NCI-H345 treated with DMSO at 0.1 percent for 48 hours (cell line): ENCODE measurements at regions not wholly inside any gene's neighbourhood (a gene's known extent, or its start where the extent isn't known, plus 50 kb on each side); places are given as distances from the start of the nearest gene placed in this dataset.
"Not testable (repeated sequence)": the region's sequence is repeated elsewhere in the genome, so short reads cannot be mapped to it uniquely, and the experiment has no call there.

ENCODE experiments used
- DNase-seq: peaks from one replicate; lab custom pipeline; 2025; ENCODE audit not compliant: unreplicated experiment; lab: John Stamatoyannopoulos, UW

- not testable (repeated sequence) for DNase-seq
These were observed 156.4 kb upstream of the ETV3 start for GRCh38 chr1:157294387-157295145.

- DNase-seq, result no peak
These were observed 154.8 kb upstream of the ETV3 start for GRCh38 chr1:157292809-157293564.

- DNase-seq, result no peak
These were observed 154.1 kb upstream of the ETV3 start for GRCh38 chr1:157292302-157292701.

- no peak for DNase-seq
These were observed 152.9 kb upstream of the ETV3 start for GRCh38 chr1:157291083-157291482.

GRCh38 chr1:157289424-157290105 is 151.4 kb upstream of the ETV3 start:
- no peak for DNase-seq

DNA sequence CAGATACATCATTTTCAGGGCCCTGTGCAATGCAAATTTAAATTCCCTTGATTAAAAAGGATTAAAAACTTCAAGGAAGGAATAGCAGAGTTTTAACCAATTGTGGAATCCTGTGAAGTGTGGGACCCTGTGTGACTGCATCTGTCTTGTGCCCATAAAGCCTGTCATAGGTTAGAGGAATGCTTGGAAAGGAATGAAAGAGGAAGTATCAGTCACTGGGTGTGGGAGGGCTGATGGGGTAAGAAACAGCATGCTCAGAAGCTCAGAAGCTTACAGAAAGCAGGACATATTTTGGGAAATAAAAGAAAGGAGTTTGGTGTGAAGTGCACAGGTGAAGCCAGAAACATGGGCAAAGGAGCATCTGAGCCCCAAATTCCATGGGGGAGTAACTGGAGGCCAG is 150.8 kb upstream of the ETV3 start:
- no peak for DNase-seq

- no peak for DNase-seq
These were observed 150.3 kb upstream of the ETV3 start for GRCh38 chr1:157288492-157288891.

GRCh38 chr1:157288006-157288405 is 149.8 kb upstream of the ETV3 start:
- no peak for DNase-seq

DNA sequence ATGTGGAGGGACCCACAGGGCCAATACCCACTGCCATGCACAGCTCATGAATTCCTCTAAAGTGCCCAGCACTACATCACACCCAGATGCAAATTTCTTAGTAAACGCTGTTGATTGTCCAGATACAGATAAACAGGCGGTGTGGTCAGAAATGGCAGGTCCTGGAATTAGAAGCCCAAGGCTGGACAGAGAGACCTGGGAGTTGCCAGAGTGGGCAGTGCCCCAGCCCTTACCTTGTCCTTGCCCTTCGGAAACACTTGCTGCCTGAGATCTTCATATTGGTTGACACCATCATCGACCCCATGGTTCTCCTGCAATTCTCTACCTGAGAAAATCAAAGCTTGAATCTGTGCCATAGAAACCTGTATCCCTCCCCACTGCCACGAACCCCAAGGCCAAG is 149.3 kb upstream of the ETV3 start:
- DNase-seq, result no peak

DNA sequence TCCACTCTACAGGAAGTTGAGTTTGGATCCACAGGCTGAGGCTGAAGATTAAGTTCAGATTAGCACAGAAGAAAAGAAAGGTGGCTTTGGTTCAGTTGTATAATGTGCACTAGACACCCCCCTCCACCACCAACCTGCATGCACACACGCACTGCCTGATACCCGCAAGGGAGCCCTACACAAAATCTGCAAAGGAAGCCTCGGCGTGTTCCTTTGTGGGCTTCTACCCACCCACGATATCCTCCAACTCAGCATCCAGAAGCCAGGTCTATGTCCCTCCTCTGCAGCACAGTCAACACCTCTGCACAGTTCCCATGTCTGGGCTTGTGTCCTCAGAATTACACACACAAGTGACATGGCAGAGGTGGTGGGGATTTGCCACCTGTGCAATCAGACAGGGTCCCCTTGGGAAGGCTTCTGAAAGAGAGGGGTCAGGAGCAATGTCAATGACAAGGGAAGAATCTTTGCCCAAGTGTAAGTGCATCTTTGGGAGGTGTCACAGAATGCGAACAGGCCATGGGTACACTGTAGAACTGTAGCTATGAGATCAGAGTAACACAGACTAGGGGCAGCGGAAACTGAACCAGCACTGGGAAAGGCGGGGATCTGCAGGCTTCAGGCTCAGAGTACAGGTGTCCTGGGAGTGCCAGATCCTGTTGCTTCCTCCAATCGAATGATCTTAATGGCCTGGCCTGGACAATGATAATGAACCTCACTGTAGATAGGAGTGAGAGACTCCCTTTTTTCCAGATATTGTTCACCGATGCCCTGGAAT is 148.6 kb upstream of the ETV3 start:
- no peak for DNase-seq

DNA sequence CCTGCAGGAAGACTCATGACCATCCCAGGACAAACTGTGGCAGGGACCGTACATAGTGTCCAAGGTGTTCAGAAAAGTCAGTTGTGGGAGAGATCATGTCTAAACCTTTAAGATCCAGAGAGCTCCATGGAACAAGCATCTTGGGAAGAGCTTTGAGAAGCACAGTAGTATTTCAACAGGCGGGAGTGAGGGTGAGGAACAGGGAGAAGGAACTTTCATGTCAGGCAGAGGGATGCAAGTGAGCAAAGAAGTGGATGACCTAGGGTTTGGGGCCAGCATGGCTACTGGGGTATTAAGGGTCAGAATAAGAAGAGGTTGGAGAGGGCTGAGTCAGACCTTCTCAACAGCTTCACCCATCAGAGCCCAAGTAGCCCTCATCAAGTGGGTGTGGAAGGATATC is 147.9 kb upstream of the ETV3 start:
- DNase-seq, result no peak

GRCh38 chr1:157284451-157284850 is 146.3 kb upstream of the ETV3 start:
- no peak for DNase-seq

- DNase-seq, result no peak
These were observed 141.6 kb upstream of the ETV3 start for GRCh38 chr1:157279802-157280140.

DNA sequence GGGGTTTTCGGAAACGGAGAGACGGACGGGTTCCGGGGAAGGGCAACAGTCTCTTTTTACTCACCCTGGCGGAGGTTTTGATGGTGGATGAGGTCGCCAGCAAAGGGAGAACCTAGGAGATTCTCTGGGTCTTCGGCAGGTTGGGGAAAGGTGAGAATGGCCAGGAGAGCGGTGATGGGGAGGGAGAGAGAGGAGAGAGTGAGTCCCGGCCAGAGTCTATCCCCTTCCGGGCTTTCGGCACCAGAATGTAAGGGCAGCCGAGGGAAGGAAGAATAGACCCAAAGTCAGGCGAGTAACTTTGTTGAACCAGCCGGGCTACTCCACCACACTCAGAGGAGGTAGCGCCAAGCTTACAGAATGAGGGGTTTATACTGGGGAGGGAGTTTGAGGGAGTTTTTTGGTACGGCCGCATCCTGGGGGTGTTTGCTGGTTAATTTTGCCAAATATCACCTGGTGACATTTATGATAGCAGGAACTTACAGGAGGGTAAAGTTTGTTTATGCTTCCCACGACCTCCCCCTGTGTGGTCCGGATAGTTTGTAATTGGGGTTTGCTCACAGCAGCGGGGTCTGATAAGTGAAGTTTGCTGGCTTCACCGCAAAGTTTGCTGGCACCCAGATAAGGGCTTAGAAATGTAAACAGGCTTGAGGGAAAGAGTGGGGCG is 141.1 kb upstream of the ETV3 start:
- no peak for DNase-seq

GRCh38 chr1:157278383-157279137 is 140.4 kb upstream of the ETV3 start:
- DNase-seq, result no peak

DNA sequence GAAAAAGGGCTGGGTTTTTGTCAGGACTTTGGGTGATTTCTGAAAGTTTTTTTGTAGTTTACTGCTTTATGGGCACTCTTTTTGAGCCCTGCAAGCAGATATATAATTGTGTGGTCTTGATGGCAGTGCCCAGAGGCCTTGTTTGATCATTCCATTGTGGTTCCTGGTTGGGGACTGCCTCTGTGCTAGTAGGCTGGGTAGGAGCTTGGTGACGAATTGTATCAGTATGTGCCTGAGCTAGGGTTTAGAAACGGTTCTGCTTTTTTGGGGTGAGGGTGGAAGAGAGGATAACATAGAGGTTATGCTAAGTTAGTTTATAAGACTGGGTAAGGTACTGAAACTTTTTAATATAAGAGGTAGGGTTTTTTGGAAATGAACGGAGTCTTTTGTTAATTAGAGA is 139.7 kb upstream of the ETV3 start:
- DNase-seq, result no peak

DNA sequence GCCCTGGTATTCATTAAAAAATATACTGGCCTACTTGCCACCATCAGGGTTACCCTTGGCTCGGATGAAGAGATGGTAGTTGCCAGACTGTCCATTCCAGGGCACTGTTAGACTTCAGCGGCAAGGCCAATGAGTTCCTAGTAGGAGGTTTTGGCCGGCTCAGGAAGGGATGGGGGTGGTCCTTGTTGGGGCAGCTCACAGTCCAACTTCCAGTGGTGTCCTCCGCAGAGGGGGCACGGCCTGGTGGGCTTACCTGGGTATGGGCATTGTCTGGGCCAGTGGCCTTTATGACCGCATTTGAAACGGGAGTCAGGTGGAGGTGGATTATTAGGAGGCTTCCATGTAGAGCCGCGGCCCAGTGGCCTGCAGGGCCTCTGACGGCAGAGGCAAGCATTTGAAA is 139.1 kb upstream of the ETV3 start:
- no peak for DNase-seq

- DNase-seq, result no peak
These were observed 136.7 kb upstream of the ETV3 start for GRCh38 chr1:157274698-157275534.
